Naive thymus-derived CD4-positive, alpha-beta T cell (primary cell): ENCODE measurements at regions not wholly inside any gene's neighbourhood (a gene's known extent, or its start where the extent isn't known, plus 50 kb on each side); places are given as distances from the start of the nearest gene placed in this dataset.

Experiments used
- ATAC-seq: fragments of 150-1000 bp; cut with Tn5 transposase; 2 replicates; pipeline ENCODE4 v1.10.0; 2021; ENCODE audit warnings: mild to moderate bottlenecking, moderate library complexity
- CTCF ChIA-PET: fragments of 350-600 bp; sonication (Branson Sonifier 250); formaldehyde crosslinking; loops from one replicate; lab custom pipeline; 2021; ENCODE audit warnings: antibody characterized with exemption; lab: Charles Lee
- POLR2A ChIA-PET: fragments of 350-600 bp; sonication (Branson Sonifier 250); formaldehyde crosslinking; loops from one replicate; lab custom pipeline; 2021; ENCODE audit warnings: antibody characterized with exemption, inconsistent platforms; lab: Charles Lee
- DNase-seq, 9 donors: peaks; one replicate each; pipeline versions ENCODE4 v3.0.0 to v3.0.0-alpha.2; 2020 to 2022; ENCODE audit warnings: mixed read lengths in 1 of 9
- H3K27ac ChIP-seq: one replicate; pipeline ENCODE4 v1.7.0; 2013; ENCODE audit warnings: mild to moderate bottlenecking, low read depth, low read length, moderate library complexity
- H3K27me3 ChIP-seq, 2 donors: one replicate each; pipeline ENCODE4 v1.7.0; 2013; ENCODE audit warnings: low read length in 2 of 2, mild to moderate bottlenecking in 2 of 2, moderate library complexity in 2 of 2; ENCODE audit not compliant: control insufficient read depth in 2 of 2, insufficient read depth in 2 of 2
- H3K36me3 ChIP-seq, 3 experiments: 1 replicate in 2 of 3; 2 replicates in 1 of 3; pipeline ENCODE4 v1.7.0; 2013; ENCODE audit warnings: low read length in 3 of 3, mild to moderate bottlenecking in 3 of 3, moderate library complexity in 1 of 3; ENCODE audit not compliant: insufficient read depth in 3 of 3, control insufficient read depth in 2 of 3
- H3K4me1 ChIP-seq, 2 donors: one replicate each; pipeline ENCODE4 v1.7.0; 2013; ENCODE audit warnings: low read length in 2 of 2, mild to moderate bottlenecking in 2 of 2, moderate library complexity in 1 of 2; ENCODE audit not compliant: control insufficient read depth in 2 of 2, insufficient read depth in 2 of 2
- H3K4me3 ChIP-seq: 2 replicates; pipeline ENCODE4 v1.7.0; 2013; ENCODE audit warnings: mild to moderate bottlenecking, low read length
- H3K9me3 ChIP-seq, 3 experiments: 1 replicate in 2 of 3; 2 replicates in 1 of 3; pipeline ENCODE4 v1.7.0; 2013; ENCODE audit warnings: low read length in 3 of 3; ENCODE audit not compliant: control insufficient read depth in 2 of 3
- H3K27ac Mint-ChIP-seq, 9 donors: one replicate each; pipeline ENCODE4 v1.8.0; 2020 to 2022; ENCODE audit warnings: mixed read lengths in 9 of 9, mild to moderate bottlenecking in 8 of 9, moderate library complexity in 5 of 9, inconsistent platforms in 2 of 9
- H3K27me3 Mint-ChIP-seq, 5 donors: one replicate each; pipeline ENCODE4 v1.8.0; 2021 to 2022; ENCODE audit warnings: mixed read lengths in 5 of 5, mild to moderate bottlenecking in 1 of 5
- H3K36me3 Mint-ChIP-seq, 5 donors: one replicate each; pipeline ENCODE4 v1.8.0; 2020 to 2022; ENCODE audit warnings: mixed read lengths in 5 of 5, mild to moderate bottlenecking in 3 of 5, inconsistent platforms in 1 of 5
- H3K4me1 Mint-ChIP-seq, 7 donors: one replicate each; pipeline ENCODE4 v1.8.0; 2020 to 2022; ENCODE audit warnings: mixed read lengths in 7 of 7, mild to moderate bottlenecking in 3 of 7, inconsistent platforms in 1 of 7
- H3K4me3 Mint-ChIP-seq, 10 donors: one replicate each; pipeline ENCODE4 v1.8.0; 2020 to 2022; ENCODE audit warnings: mild to moderate bottlenecking in 10 of 10, mixed read lengths in 10 of 10, moderate library complexity in 6 of 10, inconsistent platforms in 2 of 10
- H3K9me3 Mint-ChIP-seq, 11 donors: one replicate each; pipeline ENCODE4 v1.8.0; 2020 to 2022; ENCODE audit warnings: mixed read lengths in 11 of 11, mild to moderate bottlenecking in 4 of 11, inconsistent platforms in 1 of 11, moderate library complexity in 1 of 11
- intact Hi-C, 2 donors: fragments of 100-400 bp; cut with micrococcal nuclease; formaldehyde crosslinking; loops; one replicate each; pipeline ENCODE4 v1.15.1; 2023

- CTCF ChIA-PET, result no interaction called here
Measured at GRCh38 chr7:33831389-33832141, 73.8 kb upstream of the BMPER start.

GRCh38 chr7:33832271-33832721 lies 73.0 kb upstream of the BMPER start:
- Histone ChIP-seq H3K4me3 (no peak overlapping the region), H3K9me3 (no peaks in the 10 kb centered on the region), H3K36me3 (no peaks in the 10 kb centered on the region), H3K27ac (no peak overlapping the region), H3K27me3 (no peaks in the 10 kb centered on the region), H3K4me1 (no peaks in the 10 kb centered on the region)
- intact Hi-C loops, result no loop called here
- H3K27ac Mint-ChIP-seq, result no peak overlapping the region
- no peaks in the 10 kb centered on the region for H3K4me1 Mint-ChIP-seq
- no peak for ATAC-seq
- H3K36me3 Mint-ChIP-seq, result peaks cover 0 to 8% (median 0%) of the 10 kb centered on the region in 5 donors
- POLR2A ChIA-PET, result no interaction called here
- CTCF ChIA-PET, result no interaction called here
- DNase-seq, result no peak
- H3K9me3 Mint-ChIP-seq, result peaks cover 0 to 7% (median 0%) of the 10 kb centered on the region in 11 donors
- H3K27me3 Mint-ChIP-seq, result peaks cover 0 to 3% (median 0%) of the 10 kb centered on the region in 5 donors
- no peak overlapping the region for H3K4me3 Mint-ChIP-seq

More at GRCh38 chr7:33831389-33832141, 73.8 kb upstream of the BMPER start:
- POLR2A ChIA-PET, result no interaction called here
- Histone ChIP-seq H3K4me3 (no peak overlapping the region), H3K27me3 (no peaks in the 10 kb centered on the region), H3K36me3 (no peaks in the 10 kb centered on the region), H3K27ac (no peak overlapping the region), H3K9me3 (no peaks in the 10 kb centered on the region), H3K4me1 (no peaks in the 10 kb centered on the region)
- H3K27me3 Mint-ChIP-seq, result peaks cover 0 to 3% (median 0%) of the 10 kb centered on the region in 5 donors
- no peak overlapping the region for H3K4me3 Mint-ChIP-seq
- no peaks in the 10 kb centered on the region for H3K4me1 Mint-ChIP-seq
- H3K36me3 Mint-ChIP-seq, result peaks cover 0 to 4% (median 0%) of the 10 kb centered on the region in 5 donors
- DNase-seq (no peak), ATAC-seq (no peak)
- intact Hi-C loops, result no loop called here
- H3K27ac Mint-ChIP-seq, result no peak overlapping the region
- peaks cover 0 to 2% (median 0%) of the 10 kb centered on the region in 11 donors for H3K9me3 Mint-ChIP-seq

GRCh38 chr7:33836797-33837355 lies 68.5 kb upstream of the BMPER start:
- POLR2A ChIA-PET, result interaction anchor here (0.5 kb wide), 1 partner anchor 29 kb away, joined by 3 read pairs; no protein-coding TSS in a partner anchor
- H3K4me1 Mint-ChIP-seq, result no peaks in the 10 kb centered on the region

GRCh38 chr7:33837356-33837851 lies 67.9 kb upstream of the BMPER start:
- Mint-ChIP-seq H3K4me1 (no peaks in the 10 kb centered on the region), H3K27me3 (peaks cover 0 to 7% (median 6%) of the 10 kb centered on the region in 5 donors), H3K9me3 (peaks cover 0 to 6% (median 0%) of the 10 kb centered on the region in 11 donors), H3K36me3 (peaks cover 0 to 5% (median 0%) of the 10 kb centered on the region in 5 donors), H3K4me3 (no peak overlapping the region), H3K27ac (no peak overlapping the region)
- Histone ChIP-seq H3K36me3 (no peaks in the 10 kb centered on the region), H3K9me3 (no peaks in the 10 kb centered on the region), H3K4me1 (no peaks in the 10 kb centered on the region), H3K27me3 (no peaks in the 10 kb centered on the region), H3K4me3 (no peak overlapping the region), H3K27ac (no peak overlapping the region)
- ATAC-seq (no peak), DNase-seq (no peak)
- ChIA-PET CTCF (no interaction called here), POLR2A (no interaction called here)
- intact Hi-C loops, result no loop called here

More at GRCh38 chr7:33836797-33837355, 68.5 kb upstream of the BMPER start:
- intact Hi-C loops, result no loop called here
- Histone ChIP-seq H3K4me1 (no peaks in the 10 kb centered on the region), H3K36me3 (no peaks in the 10 kb centered on the region), H3K9me3 (no peaks in the 10 kb centered on the region), H3K27ac (no peak overlapping the region), H3K27me3 (no peaks in the 10 kb centered on the region), H3K4me3 (no peak overlapping the region)
- H3K27me3 Mint-ChIP-seq, result peaks cover 0 to 7% (median 6%) of the 10 kb centered on the region in 5 donors
- peaks cover 0 to 6% (median 0%) of the 10 kb centered on the region in 11 donors for H3K9me3 Mint-ChIP-seq
- CTCF ChIA-PET, result no interaction called here
- no peak overlapping the region for H3K27ac Mint-ChIP-seq
- H3K36me3 Mint-ChIP-seq, result peaks cover 0 to 8% (median 0%) of the 10 kb centered on the region in 5 donors
- no peak for ATAC-seq
- DNase-seq, result no peak
- no peak overlapping the region for H3K4me3 Mint-ChIP-seq

GRCh38 chr7:33841031-33841430 lies 64.3 kb upstream of the BMPER start:
- no peaks in the 10 kb centered on the region for H3K9me3 ChIP-seq
- no peak overlapping the region for H3K4me3 ChIP-seq
- no peak overlapping the region for H3K4me3 Mint-ChIP-seq
- intact Hi-C loops, result no loop called here
- H3K9me3 Mint-ChIP-seq, result peaks cover 0 to 12% (median 4%) of the 10 kb centered on the region in 11 donors
- no peak for ATAC-seq
- H3K4me1 ChIP-seq, result no peaks in the 10 kb centered on the region
- no peaks in the 10 kb centered on the region for H3K36me3 ChIP-seq
- H3K27ac Mint-ChIP-seq, result no peak overlapping the region
- no peak overlapping the region for H3K27ac ChIP-seq
- DNase-seq, result no peak
- peaks cover 0 to 5% (median 0%) of the 10 kb centered on the region in 5 donors for H3K36me3 Mint-ChIP-seq
- ChIA-PET CTCF (no interaction called here), POLR2A (no interaction called here)
- H3K27me3 Mint-ChIP-seq, result peaks cover 0 to 7% (median 6%) of the 10 kb centered on the region in 5 donors
- no peaks in the 10 kb centered on the region for H3K4me1 Mint-ChIP-seq
- H3K27me3 ChIP-seq, result no peaks in the 10 kb centered on the region

GRCh38 chr7:33841705-33842129 lies 63.6 kb upstream of the BMPER start:
- H3K36me3 ChIP-seq, result no peaks in the 10 kb centered on the region
- ATAC-seq, result no peak
- intact Hi-C loops, result no loop called here
- Mint-ChIP-seq H3K9me3 (peaks cover 0 to 9% (median 3%) of the 10 kb centered on the region in 11 donors), H3K27ac (no peak overlapping the region), H3K27me3 (peaks cover 0 to 7% (median 6%) of the 10 kb centered on the region in 5 donors), H3K4me1 (no peaks in the 10 kb centered on the region), H3K36me3 (peaks cover 0 to 2% (median 0%) of the 10 kb centered on the region in 5 donors), H3K4me3 (no peak overlapping the region)
- ChIA-PET CTCF (no interaction called here), POLR2A (no interaction called here)
- H3K4me3 ChIP-seq, result no peak overlapping the region
- no peak for DNase-seq
- no peaks in the 10 kb centered on the region for H3K9me3 ChIP-seq
- no peaks in the 10 kb centered on the region for H3K27me3 ChIP-seq
- no peaks in the 10 kb centered on the region for H3K4me1 ChIP-seq
- H3K27ac ChIP-seq, result no peak overlapping the region
